Thyroid gland (tissue), 4 donors: ENCODE measurements at regions not wholly inside any gene's neighbourhood (a gene's known extent, or its start where the extent isn't known, plus 50 kb on each side); places are given as distances from the start of the nearest gene placed in this dataset.

Source experiments
- DNase-seq, 2 donors: peaks; one replicate each; pipeline ENCODE4 v3.0.0-alpha.2; 2019
- H3K27ac ChIP-seq, 3 donors: fragments of 200-600 bp; sonication (generic); 1 replicate in 2 of 3; 2 replicates in 1 of 3; pipeline ENCODE4 v1.5.1; 2016 to 2019; ENCODE audit warnings: mild to moderate bottlenecking in 1 of 3, moderate library complexity in 1 of 3
- H3K27me3 ChIP-seq: fragments of 200-600 bp; sonication (generic); one replicate; pipeline ENCODE4 v1.5.1; 2019
- H3K36me3 ChIP-seq, 2 donors: fragments of 200-600 bp; sonication (generic); one replicate each; pipeline ENCODE4 v1.5.1; 2016 to 2019
- H3K4me1 ChIP-seq, 2 donors: fragments of 200-600 bp; sonication (generic); one replicate each; pipeline ENCODE4 v1.5.1; 2017 to 2019
- H3K4me3 ChIP-seq, 3 donors: fragments of 200-600 bp; sonication (generic); replicated peaks in 1 of 3; 1 replicate in 2 of 3; 2 replicates in 1 of 3; pipeline ENCODE4 v1.5.1; 2016; ENCODE audit warnings: mild to moderate bottlenecking in 1 of 3
- H3K9me3 ChIP-seq: fragments of 200-600 bp; sonication (generic); one replicate; pipeline ENCODE4 v1.5.1; 2017
- POLR2A ChIP-seq, 2 donors: fragments of 450-650 bp; IDR thresholded peaks; one replicate each; pipeline ENCODE4 v1.6.1; 2017; ENCODE audit warnings: antibody characterized with exemption in 2 of 2, mild to moderate bottlenecking in 2 of 2, moderate library complexity in 1 of 2
- WGBS, 2 donors: methylation state at CpG; one replicate each; pipeline ENCODE4 v1.1.5; 2017; 5-methylcytosine and 5-hydroxymethylcytosine counted together
- intact Hi-C: fragments of 100-400 bp; cut with DNase I; formaldehyde crosslinking; loops from one replicate; pipeline ENCODE4 v1.15.1; 2023
- TF ChIP-seq, protein P1 (sequence below), 6 experiments: fragments of 200-600 bp in 3 of 6; fragments of 450-650 bp in 3 of 6; sonication (generic) in 3 of 6; IDR thresholded peaks; one replicate each; pipeline ENCODE4 v1.5.1; 2016 to 2019; ENCODE audit warnings: antibody characterized with exemption in 6 of 6, mild to moderate bottlenecking in 2 of 6, inconsistent platforms in 1 of 6, moderate library complexity in 1 of 6

- TF ChIP-seq POLR2A (IDR thresholded peaks at IDR 0.05) = no peak
- TF ChIP-seq, protein P1, sequence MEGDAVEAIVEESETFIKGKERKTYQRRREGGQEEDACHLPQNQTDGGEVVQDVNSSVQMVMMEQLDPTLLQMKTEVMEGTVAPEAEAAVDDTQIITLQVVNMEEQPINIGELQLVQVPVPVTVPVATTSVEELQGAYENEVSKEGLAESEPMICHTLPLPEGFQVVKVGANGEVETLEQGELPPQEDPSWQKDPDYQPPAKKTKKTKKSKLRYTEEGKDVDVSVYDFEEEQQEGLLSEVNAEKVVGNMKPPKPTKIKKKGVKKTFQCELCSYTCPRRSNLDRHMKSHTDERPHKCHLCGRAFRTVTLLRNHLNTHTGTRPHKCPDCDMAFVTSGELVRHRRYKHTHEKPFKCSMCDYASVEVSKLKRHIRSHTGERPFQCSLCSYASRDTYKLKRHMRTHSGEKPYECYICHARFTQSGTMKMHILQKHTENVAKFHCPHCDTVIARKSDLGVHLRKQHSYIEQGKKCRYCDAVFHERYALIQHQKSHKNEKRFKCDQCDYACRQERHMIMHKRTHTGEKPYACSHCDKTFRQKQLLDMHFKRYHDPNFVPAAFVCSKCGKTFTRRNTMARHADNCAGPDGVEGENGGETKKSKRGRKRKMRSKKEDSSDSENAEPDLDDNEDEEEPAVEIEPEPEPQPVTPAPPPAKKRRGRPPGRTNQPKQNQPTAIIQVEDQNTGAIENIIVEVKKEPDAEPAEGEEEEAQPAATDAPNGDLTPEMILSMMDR (IDR thresholded peaks at IDR 0.05) = no peak
- intact Hi-C loops = no loop called here
- 94 to 97% methylated on average over 3 of the region's 3 CpGs for WGBS, 2 donors
These were observed 390.1 kb downstream of the RND3 start for GRCh38 chr2:150097402-150097801.

GRCh38 chr2:150095361-150096095 is 391.9 kb downstream of the RND3 start:
- Histone ChIP-seq H3K36me3 (no peaks in the 10 kb centered on the region), H3K27me3 (no peaks in the 10 kb centered on the region), H3K27ac (no peak overlapping the region), H3K4me1 (peaks cover 9 to 10% of the 10 kb centered on the region in 2 donors), H3K9me3 (no peaks in the 10 kb centered on the region), H3K4me3 (no peak overlapping the region)
- intact Hi-C loops = no loop called here
- 63 to 71% methylated on average over 3 of the region's 3 CpGs for WGBS, 2 donors
- TF ChIP-seq, protein P1 (IDR thresholded peaks at IDR 0.05) = no peak
- no peak for TF ChIP-seq POLR2A (IDR thresholded peaks at IDR 0.05)
- DNase-seq = no peak

More at GRCh38 chr2:150097402-150097801, 390.1 kb downstream of the RND3 start:
- Histone ChIP-seq H3K4me1 (peaks cover 9 to 10% of the 10 kb centered on the region in 2 donors), H3K27me3 (no peaks in the 10 kb centered on the region), H3K4me3 (no peak overlapping the region), H3K27ac (no peak overlapping the region), H3K36me3 (no peaks in the 10 kb centered on the region), H3K9me3 (no peaks in the 10 kb centered on the region)
- no peak for DNase-seq

DNA sequence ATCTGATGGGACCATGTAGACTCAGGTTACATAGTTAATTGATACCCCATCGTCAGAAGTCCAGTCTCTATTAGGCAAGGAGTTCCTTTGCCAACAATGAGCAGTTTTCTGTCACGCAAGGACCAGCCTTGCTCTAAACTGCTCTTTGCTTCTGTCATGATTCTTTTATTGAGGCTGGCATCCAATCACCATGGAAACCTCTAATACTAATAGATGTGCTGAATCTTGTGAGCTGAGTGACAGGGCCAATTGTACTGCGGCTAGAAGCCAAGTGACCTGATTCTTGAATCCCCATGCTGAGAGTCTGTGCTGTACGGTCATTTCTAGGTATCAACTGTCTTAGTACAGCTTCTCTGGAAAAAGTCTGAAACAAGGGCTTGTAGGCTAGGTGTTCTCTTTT is 395.6 kb downstream of the RND3 start:
- Histone ChIP-seq H3K4me1 (no peaks in the 10 kb centered on the region), H3K27ac (no peak overlapping the region), H3K4me3 (no peak overlapping the region), H3K27me3 (no peaks in the 10 kb centered on the region), H3K9me3 (no peaks in the 10 kb centered on the region), H3K36me3 (no peaks in the 10 kb centered on the region)
- DNase-seq = no peak
- 95 to 97% methylated on average over 4 of the region's 4 CpGs for WGBS, 2 donors
- TF ChIP-seq, protein P1 (IDR thresholded peaks at IDR 0.05) = no peak
- no peak for TF ChIP-seq POLR2A (IDR thresholded peaks at IDR 0.05)
- intact Hi-C loops = no loop called here

DNA sequence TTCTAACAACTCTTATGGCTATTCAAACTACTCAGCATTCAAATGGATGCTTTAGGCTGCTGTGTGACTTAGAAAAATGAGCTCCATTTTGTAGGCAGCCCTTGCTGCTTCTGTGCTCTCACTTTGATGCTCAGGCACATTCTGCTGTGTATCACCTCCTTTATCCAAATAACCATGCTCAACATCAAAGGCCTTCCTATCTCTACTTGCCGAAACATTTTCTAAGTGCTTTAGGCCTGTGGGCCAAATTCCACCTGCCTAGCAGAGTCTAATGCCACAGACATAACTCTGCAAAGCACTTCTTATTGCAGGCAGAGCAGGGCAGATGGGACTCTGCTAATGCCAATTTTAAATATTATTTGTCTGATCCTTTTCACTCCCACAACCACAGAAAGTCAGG is 397.4 kb downstream of the RND3 start:
- no peak overlapping the region for H3K4me3 ChIP-seq
- no peaks in the 10 kb centered on the region for H3K36me3 ChIP-seq
- intact Hi-C loops = no loop called here
- TF ChIP-seq, protein P1 (IDR thresholded peaks at IDR 0.05) = no peak
- no peak for TF ChIP-seq POLR2A (IDR thresholded peaks at IDR 0.05)
- no peak overlapping the region for H3K27ac ChIP-seq
- 70 to 92% methylated on average over 1 of the region's 1 CpG for WGBS, 2 donors
- H3K4me1 ChIP-seq = no peaks in the 10 kb centered on the region
- H3K27me3 ChIP-seq = no peaks in the 10 kb centered on the region
- DNase-seq = no peak
- H3K9me3 ChIP-seq = no peaks in the 10 kb centered on the region

GRCh38 chr2:150088538-150088937 is 398.9 kb downstream of the RND3 start:
- Histone ChIP-seq H3K27ac (no peak overlapping the region), H3K4me3 (no peak overlapping the region), H3K4me1 (no peaks in the 10 kb centered on the region), H3K27me3 (no peaks in the 10 kb centered on the region), H3K36me3 (no peaks in the 10 kb centered on the region), H3K9me3 (no peaks in the 10 kb centered on the region)
- WGBS, 2 donors = 87 to 91% methylated on average over 3 of the region's 3 CpGs
- no peak for DNase-seq
- intact Hi-C loops = no loop called here
- TF ChIP-seq, protein P1 (IDR thresholded peaks at IDR 0.05) = no peak
- TF ChIP-seq POLR2A (IDR thresholded peaks at IDR 0.05) = no peak
